ENCODE measurements at regions not wholly inside any gene's neighbourhood (a gene's known extent, or its start where the extent isn't known, plus 50 kb on each side); places are given as distances from the start of the nearest gene placed in this dataset.

DNA sequence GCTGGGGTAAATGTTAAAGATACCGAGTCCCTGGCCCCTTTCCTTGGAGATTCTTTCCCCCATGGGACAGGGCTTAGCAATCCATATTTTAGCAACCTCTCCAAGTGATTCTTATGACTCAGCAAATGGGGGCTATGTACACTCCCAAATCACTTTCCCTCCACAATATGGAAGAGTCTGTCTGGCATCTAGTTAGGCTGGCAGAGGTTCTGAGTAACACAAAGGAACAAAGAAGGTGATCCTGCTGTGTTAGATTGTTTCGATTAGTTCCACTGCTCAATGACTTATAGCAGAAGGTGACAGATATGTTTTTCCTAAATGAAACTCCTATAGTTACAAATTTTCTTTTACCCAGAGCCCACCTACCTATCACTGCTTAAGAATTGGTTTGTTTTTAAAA is 154.0 kb upstream of the SYT13 start:
- TF ChIP-seq, protein P1, sequence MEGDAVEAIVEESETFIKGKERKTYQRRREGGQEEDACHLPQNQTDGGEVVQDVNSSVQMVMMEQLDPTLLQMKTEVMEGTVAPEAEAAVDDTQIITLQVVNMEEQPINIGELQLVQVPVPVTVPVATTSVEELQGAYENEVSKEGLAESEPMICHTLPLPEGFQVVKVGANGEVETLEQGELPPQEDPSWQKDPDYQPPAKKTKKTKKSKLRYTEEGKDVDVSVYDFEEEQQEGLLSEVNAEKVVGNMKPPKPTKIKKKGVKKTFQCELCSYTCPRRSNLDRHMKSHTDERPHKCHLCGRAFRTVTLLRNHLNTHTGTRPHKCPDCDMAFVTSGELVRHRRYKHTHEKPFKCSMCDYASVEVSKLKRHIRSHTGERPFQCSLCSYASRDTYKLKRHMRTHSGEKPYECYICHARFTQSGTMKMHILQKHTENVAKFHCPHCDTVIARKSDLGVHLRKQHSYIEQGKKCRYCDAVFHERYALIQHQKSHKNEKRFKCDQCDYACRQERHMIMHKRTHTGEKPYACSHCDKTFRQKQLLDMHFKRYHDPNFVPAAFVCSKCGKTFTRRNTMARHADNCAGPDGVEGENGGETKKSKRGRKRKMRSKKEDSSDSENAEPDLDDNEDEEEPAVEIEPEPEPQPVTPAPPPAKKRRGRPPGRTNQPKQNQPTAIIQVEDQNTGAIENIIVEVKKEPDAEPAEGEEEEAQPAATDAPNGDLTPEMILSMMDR (conservative IDR thresholded peaks at IDR 0.05; ENCODE audit: low read length): no peak
- no peak for TF ChIP-seq EZH2phosphoT487 (IDR thresholded peaks at IDR 0.05; ENCODE audit: borderline replicate concordance, low read depth, low read length)
